Gastrocnemius medialis (tissue), 4 donors: ENCODE measurements at regions not wholly inside any gene's neighbourhood (a gene's known extent, or its start where the extent isn't known, plus 50 kb on each side); places are given as distances from the start of the nearest gene placed in this dataset.

Experiments
- ATAC-seq, 2 donors: fragments of 150-250 bp; one replicate each; pipeline ENCODE4 v1.9.1; 2016
- DNase-seq, 2 donors: peaks; one replicate each; pipeline ENCODE4 v3.0.0-alpha.2; 2019
- H3K27ac ChIP-seq, 4 donors: fragments of 200-600 bp; sonication (generic); 1 replicate in 1 of 4; 2 replicates in 3 of 4; pipeline ENCODE4 v1.5.1; 2016 to 2018; ENCODE audit warnings: mild to moderate bottlenecking in 2 of 4, moderate library complexity in 1 of 4
- H3K27me3 ChIP-seq, 3 donors: fragments of 200-600 bp; sonication (generic) in 2 of 3; 1 replicate in 1 of 3; 2 replicates in 2 of 3; pipeline versions ENCODE4 v1.5.1 to v1.6.0; 2016 to 2019; ENCODE audit warnings: mild to moderate bottlenecking in 1 of 3, moderate library complexity in 1 of 3
- H3K36me3 ChIP-seq, 2 donors: fragments of 200-600 bp; sonication (generic) in 1 of 2; one replicate each; pipeline ENCODE4 v1.5.1; 2017 to 2018
- H3K4me1 ChIP-seq, 2 donors: fragments of 200-600 bp; sonication (generic) in 1 of 2; one replicate each; pipeline ENCODE4 v1.5.1; 2016 to 2017; ENCODE audit warnings: mild to moderate bottlenecking in 2 of 2
- H3K4me3 ChIP-seq, 4 donors: fragments of 200-600 bp; sonication (generic) in 3 of 4; 1 replicate in 1 of 4; 2 replicates in 3 of 4; pipeline ENCODE4 v1.5.1; 2016 to 2019; ENCODE audit warnings: mild to moderate bottlenecking in 2 of 4
- H3K9me3 ChIP-seq, 3 donors: fragments of 200-600 bp; sonication (generic) in 2 of 3; 1 replicate in 1 of 3; 2 replicates in 2 of 3; pipeline ENCODE4 v1.5.1; 2016 to 2019
- POLR2A ChIP-seq, 2 donors: fragments of 450-650 bp; IDR thresholded peaks; one replicate each; pipeline ENCODE4 v1.6.1; 2017; ENCODE audit warnings: antibody characterized with exemption in 2 of 2, mild to moderate bottlenecking in 2 of 2, moderate library complexity in 2 of 2
- in situ Hi-C, 4 donors: fragments of 200-750 bp; cut with MboI; loops; one replicate each; pipeline versions ENCODE4 v1.15.0 to v1.8.0; 2017; ENCODE audit warnings: low sequenced_read_pairs in 4 of 4
- intact Hi-C: fragments of 100-400 bp; cut with DNase I; formaldehyde crosslinking; loops from one replicate; pipeline ENCODE4 v1.15.1; 2023; ENCODE audit warnings: low total_unique reads
- TF ChIP-seq, protein P1 (sequence below), 5 experiments: fragments of 450-650 bp in 3 of 5; fragments of 200-600 bp in 2 of 5; sonication (generic) in 2 of 5; IDR thresholded peaks in 4 of 5; conservative IDR thresholded peaks in 1 of 5; 1 replicate in 4 of 5; 2 replicates in 1 of 5; pipeline ENCODE4 v1.5.1; 2016 to 2019; ENCODE audit warnings: antibody characterized with exemption in 5 of 5, mild to moderate bottlenecking in 3 of 5, moderate library complexity in 3 of 5

DNA sequence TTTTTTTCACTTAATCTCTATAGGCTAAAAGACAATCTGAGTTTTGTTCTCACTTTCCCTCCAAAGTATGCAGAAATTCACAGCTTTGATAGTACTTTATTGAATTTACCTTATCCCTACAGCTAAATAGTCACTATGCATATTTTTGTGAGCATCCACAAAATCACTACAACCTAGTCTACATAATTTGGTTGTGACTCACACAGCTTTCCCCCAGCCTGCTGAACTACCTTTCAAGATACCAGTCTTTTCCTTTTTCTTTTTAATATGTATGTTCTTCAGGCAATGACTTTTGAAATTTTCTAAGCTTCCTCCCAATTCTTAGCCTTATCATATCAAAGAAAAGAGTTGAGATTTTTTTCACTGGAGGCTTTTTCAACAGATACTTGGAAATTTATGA, 347.3 kb upstream of the CDH6 start:
- H3K4me3 ChIP-seq: no peak overlapping the region
- no peak for ATAC-seq
- TF ChIP-seq, protein P1, sequence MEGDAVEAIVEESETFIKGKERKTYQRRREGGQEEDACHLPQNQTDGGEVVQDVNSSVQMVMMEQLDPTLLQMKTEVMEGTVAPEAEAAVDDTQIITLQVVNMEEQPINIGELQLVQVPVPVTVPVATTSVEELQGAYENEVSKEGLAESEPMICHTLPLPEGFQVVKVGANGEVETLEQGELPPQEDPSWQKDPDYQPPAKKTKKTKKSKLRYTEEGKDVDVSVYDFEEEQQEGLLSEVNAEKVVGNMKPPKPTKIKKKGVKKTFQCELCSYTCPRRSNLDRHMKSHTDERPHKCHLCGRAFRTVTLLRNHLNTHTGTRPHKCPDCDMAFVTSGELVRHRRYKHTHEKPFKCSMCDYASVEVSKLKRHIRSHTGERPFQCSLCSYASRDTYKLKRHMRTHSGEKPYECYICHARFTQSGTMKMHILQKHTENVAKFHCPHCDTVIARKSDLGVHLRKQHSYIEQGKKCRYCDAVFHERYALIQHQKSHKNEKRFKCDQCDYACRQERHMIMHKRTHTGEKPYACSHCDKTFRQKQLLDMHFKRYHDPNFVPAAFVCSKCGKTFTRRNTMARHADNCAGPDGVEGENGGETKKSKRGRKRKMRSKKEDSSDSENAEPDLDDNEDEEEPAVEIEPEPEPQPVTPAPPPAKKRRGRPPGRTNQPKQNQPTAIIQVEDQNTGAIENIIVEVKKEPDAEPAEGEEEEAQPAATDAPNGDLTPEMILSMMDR (IDR thresholded peaks at IDR 0.05 in 4 of 5, conservative IDR thresholded peaks at IDR 0.05 in 1 of 5): no peak
- TF ChIP-seq POLR2A (IDR thresholded peaks at IDR 0.05): no peak
- no peaks in the 10 kb centered on the region for H3K27me3 ChIP-seq
- no peak for DNase-seq
- H3K36me3 ChIP-seq: no peaks in the 10 kb centered on the region
- no peaks in the 10 kb centered on the region for H3K9me3 ChIP-seq
- in situ Hi-C loops: no loop called here
- H3K4me1 ChIP-seq: no peaks in the 10 kb centered on the region
- no peak overlapping the region for H3K27ac ChIP-seq
- intact Hi-C loops: no loop called here

DNA sequence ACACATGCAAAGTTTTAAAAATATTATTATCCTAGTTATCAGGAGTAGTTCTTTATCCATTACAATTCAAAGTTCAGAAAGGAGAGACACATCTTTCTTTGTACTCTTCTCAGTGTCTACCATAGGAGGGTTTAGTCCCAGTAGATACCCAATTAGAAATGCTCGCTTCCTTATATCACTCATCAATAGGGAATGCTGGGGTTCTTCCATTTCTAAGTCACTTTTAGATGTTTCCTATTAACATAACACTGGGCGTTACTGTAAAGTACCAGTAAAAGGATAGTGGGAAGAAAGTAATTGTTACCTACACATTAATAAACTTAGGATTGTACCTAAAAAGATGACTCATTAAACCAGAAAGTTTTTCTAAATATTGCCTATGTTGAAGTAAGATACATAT, 348.3 kb upstream of the CDH6 start:
- Histone ChIP-seq H3K4me3 (no peak overlapping the region), H3K36me3 (no peaks in the 10 kb centered on the region), H3K27me3 (no peaks in the 10 kb centered on the region), H3K9me3 (no peaks in the 10 kb centered on the region), H3K4me1 (peaks cover 0 to 6% of the 10 kb centered on the region in 2 donors), H3K27ac (no peak overlapping the region)
- ATAC-seq (no peak), DNase-seq (no peak)
- TF ChIP-seq, protein P1 (IDR thresholded peaks at IDR 0.05 in 4 of 5, conservative IDR thresholded peaks at IDR 0.05 in 1 of 5): no peak
- TF ChIP-seq POLR2A (IDR thresholded peaks at IDR 0.05): no peak
- intact Hi-C loops: no loop called here
- in situ Hi-C loops: no loop called here

DNA sequence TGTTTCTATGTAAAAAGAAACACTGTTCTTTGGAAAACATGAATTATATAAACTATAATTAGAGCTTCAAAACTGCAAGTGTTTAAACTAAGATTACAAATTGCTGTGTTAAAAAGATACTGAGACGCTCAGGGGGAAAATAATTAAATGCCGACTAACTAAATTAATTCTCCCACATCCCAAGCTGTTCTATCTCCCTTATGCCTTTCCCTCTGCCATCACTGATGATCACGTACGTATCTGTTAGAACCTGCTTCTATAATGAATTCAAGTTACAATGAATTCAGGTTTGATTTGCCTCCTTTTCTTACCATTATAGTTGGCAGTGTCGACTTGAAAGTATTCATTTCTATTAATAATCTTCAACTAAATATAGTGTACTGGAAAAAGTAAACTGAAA, 349.9 kb upstream of the CDH6 start:
- H3K36me3 ChIP-seq: no peaks in the 10 kb centered on the region
- DNase-seq (no peak), ATAC-seq (no peak)
- in situ Hi-C loops (no loop called here), intact Hi-C loops (no loop called here)
- no peaks in the 10 kb centered on the region for H3K27me3 ChIP-seq
- H3K4me1 ChIP-seq: peaks cover 6% of the 10 kb centered on the region in 2 donors
- no peak overlapping the region for H3K27ac ChIP-seq
- TF ChIP-seq POLR2A (IDR thresholded peaks at IDR 0.05): no peak
- TF ChIP-seq, protein P1 (IDR thresholded peaks at IDR 0.05 in 4 of 5, conservative IDR thresholded peaks at IDR 0.05 in 1 of 5): no peak
- no peaks in the 10 kb centered on the region for H3K9me3 ChIP-seq
- H3K4me3 ChIP-seq: no peak overlapping the region

DNA sequence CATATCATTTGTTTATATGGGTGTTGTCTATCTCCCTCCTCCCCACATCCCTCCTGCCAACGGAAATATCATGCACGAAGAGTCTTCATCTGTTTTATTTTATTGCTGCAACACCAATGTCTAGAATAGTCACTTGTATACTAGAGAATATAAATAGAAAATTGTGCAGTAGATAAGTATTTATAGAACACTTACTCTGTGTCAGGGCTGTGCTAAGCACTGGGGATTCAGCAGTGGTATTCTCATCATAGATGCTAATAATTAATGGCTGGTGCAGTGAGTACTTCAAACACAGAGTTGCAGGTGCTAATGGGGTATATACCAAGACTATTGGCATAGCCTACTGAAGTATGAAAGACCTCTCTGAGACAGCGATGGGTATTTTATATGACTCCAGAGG, 353.5 kb upstream of the CDH6 start:
- H3K27me3 ChIP-seq: no peaks in the 10 kb centered on the region
- DNase-seq (no peak), ATAC-seq (peak in 1 of 2 donors; percentile 56)
- H3K4me1 ChIP-seq: peaks cover 6% of the 10 kb centered on the region in 2 donors
- H3K9me3 ChIP-seq: no peaks in the 10 kb centered on the region
- TF ChIP-seq, protein P1 (IDR thresholded peaks at IDR 0.05 in 4 of 5, conservative IDR thresholded peaks at IDR 0.05 in 1 of 5): no peak
- TF ChIP-seq POLR2A (IDR thresholded peaks at IDR 0.05): no peak
- no peaks in the 10 kb centered on the region for H3K36me3 ChIP-seq
- no peak overlapping the region for H3K4me3 ChIP-seq
- peak overlapping the region in 1 of 4 donors; percentile 13 for H3K27ac ChIP-seq
- in situ Hi-C loops (no loop called here), intact Hi-C loops (no loop called here)

DNA sequence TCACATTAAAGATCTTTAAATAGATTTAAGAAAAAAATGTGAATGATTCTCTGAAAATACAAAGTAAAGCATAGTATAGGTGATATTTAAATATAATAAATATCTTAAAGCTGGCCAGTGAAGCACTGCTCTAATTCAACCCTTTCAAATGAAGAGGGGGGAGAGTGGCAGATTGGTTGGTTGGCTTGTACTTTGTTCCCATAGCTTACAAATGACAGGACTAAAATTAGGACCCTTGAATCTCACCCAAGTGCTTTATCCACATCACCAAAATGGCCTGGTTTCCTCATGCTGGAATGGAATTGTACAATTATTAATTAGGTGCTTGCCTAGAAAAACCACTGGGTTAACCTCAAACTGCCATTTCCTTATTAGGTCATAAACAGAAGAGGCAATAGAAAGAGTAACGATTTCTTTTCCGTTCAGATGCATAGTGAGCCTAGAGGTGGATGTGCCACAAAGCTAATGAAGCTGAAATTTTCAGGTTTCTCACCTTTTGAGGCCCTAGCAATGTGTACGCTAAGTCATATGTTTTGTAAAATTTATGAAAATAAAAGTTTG, 354.5 kb upstream of the CDH6 start:
- Histone ChIP-seq H3K36me3 (no peaks in the 10 kb centered on the region), H3K27ac (no peak overlapping the region), H3K27me3 (no peaks in the 10 kb centered on the region), H3K9me3 (no peaks in the 10 kb centered on the region), H3K4me3 (no peak overlapping the region), H3K4me1 (peaks cover 6% of the 10 kb centered on the region in 2 donors)
- intact Hi-C loops: no loop called here
- ATAC-seq (no peak), DNase-seq (no peak)
- in situ Hi-C loops: no loop called here
- TF ChIP-seq, protein P1 (IDR thresholded peaks at IDR 0.05 in 4 of 5, conservative IDR thresholded peaks at IDR 0.05 in 1 of 5): no peak
- no peak for TF ChIP-seq POLR2A (IDR thresholded peaks at IDR 0.05)
